Pancreas (tissue), 10 donors: ENCODE measurements at regions not wholly inside any gene's neighbourhood (a gene's known extent, or its start where the extent isn't known, plus 50 kb on each side); places are given as distances from the start of the nearest gene placed in this dataset.
A peak's percentile ranks its signal among the peaks of the same experiment; 100 is the strongest.
"Not testable (repeated sequence)": the region's sequence is repeated elsewhere in the genome, so short reads cannot be mapped to it uniquely, and the experiment has no call there.

Source experiments
- ATAC-seq, 4 donors: fragments of 200-7000 bp; cut with Tn5 transposase; one replicate each; pipeline versions ENCODE4 v1.8.0 to v1.9.1; 2020; ENCODE audit warnings: mild to moderate bottlenecking in 4 of 4, moderate library complexity in 4 of 4
- DNase-seq, 6 donors: peaks; one replicate each; pipeline ENCODE4 v3.0.0-alpha.2; 2020
- FAIRE-seq: peaks from 2 replicates; lab custom pipeline; 2012; peaks lifted over from hg19 to GRCh38; lab: Jason Lieb, UNC
- H3K27ac ChIP-seq, 4 donors: fragments of 200-600 bp; sonication (generic); 1 replicate in 3 of 4; 2 replicates in 1 of 4; pipeline versions ENCODE4 v1.5.0 to v1.8.0; 2020
- H3K27me3 ChIP-seq, 4 donors: fragments of 200-600 bp; one replicate each; pipeline ENCODE4 v1.8.0; 2021
- H3K36me3 ChIP-seq, 3 donors: fragments of 200-600 bp; sonication (generic) in 1 of 3; one replicate each; pipeline versions ENCODE4 v1.5.0 to v1.8.0; 2020 to 2021
- H3K4me1 ChIP-seq, 3 donors: fragments of 200-600 bp; one replicate each; pipeline ENCODE4 v1.8.0; 2021
- H3K4me3 ChIP-seq, 4 donors: fragments of 200-600 bp; sonication (generic) in 2 of 4; one replicate each; pipeline versions ENCODE4 v1.5.0 to v1.8.0; 2020 to 2021
- H3K9me3 ChIP-seq, 4 donors: fragments of 200-600 bp; one replicate each; pipeline ENCODE4 v1.8.0; 2021
- CTCF ChIP-seq, 4 donors: fragments of 200-600 bp; sonication (generic) in 3 of 4; IDR thresholded peaks; one replicate each; pipeline versions ENCODE4 v1.5.0 to v1.8.0; 2021; ENCODE audit warnings: antibody characterized with exemption in 4 of 4
- WGBS, 2 donors: extraction: QIAGEN DNeasy Blood & Tissue Kit; methylation state at CpG; one replicate each; pipeline ENCODE4 v1.1.7; 2013; 5-methylcytosine and 5-hydroxymethylcytosine counted together
- intact Hi-C, 3 donors: fragments of 100-400 bp; cut with DNase I; formaldehyde crosslinking; loops; one replicate each; pipeline versions ENCODE4 v1.11.1 to v1.14.2; 2022
- donor health status: healthy with polysubstance abuse.
- donor health status: DM: no; HTN: no; CAD: no; lungs with moderate emphysema.
- donor health status: DM: no; HTN: no; CAD: no.
- donor health status: control.
- donor health status: control.
- donor health status: Bipolar disorder and iron deficiency.
- donor health status: DM: yes; HTN: yes; CAD: no.
- donor health status: DM: no; HTN: no; CAD: no.
- donor health status: DM: no; HTN: no; CAD: no.
- donor health status: DM: yes; HTN: yes; CAD: no.

- Histone ChIP-seq H3K36me3 (no peaks in the 10 kb centered on the region), H3K4me1 (no peaks in the 10 kb centered on the region), H3K4me3 (no peak overlapping the region), H3K27ac (no peak overlapping the region), H3K9me3 (peaks cover 0 to 3% (median 0%) of the 10 kb centered on the region in 4 donors), H3K27me3 (no peaks in the 10 kb centered on the region)
- no peak for FAIRE-seq
- TF ChIP-seq CTCF (IDR thresholded peaks at IDR 0.05), result no peak
- DNase-seq, result no peak
- 69 to 81% methylated on average over 5 of the region's 5 CpGs for WGBS, 2 donors
- ATAC-seq, result no peak
- intact Hi-C loops, result no loop called here
These were observed 184.5 kb downstream of the CDH19 start for GRCh38 chr18:66419400-66419799.

GRCh38 chr18:66410692-66411091, 193.2 kb downstream of the CDH19 start:
- H3K27ac ChIP-seq, result no peak overlapping the region
- no peak for ATAC-seq
- no peak for FAIRE-seq
- TF ChIP-seq CTCF (IDR thresholded peaks at IDR 0.05), result no peak
- no peak for DNase-seq
- H3K9me3 ChIP-seq, result no peaks in the 10 kb centered on the region
- no peaks in the 10 kb centered on the region for H3K27me3 ChIP-seq
- WGBS, 2 donors, result 45 to 55% methylated on average over 3 of the region's 3 CpGs
- intact Hi-C loops, result no loop called here
- no peaks in the 10 kb centered on the region for H3K4me1 ChIP-seq
- no peak overlapping the region for H3K4me3 ChIP-seq
- H3K36me3 ChIP-seq, result no peaks in the 10 kb centered on the region

- no peak for TF ChIP-seq CTCF (IDR thresholded peaks at IDR 0.05)
- Histone ChIP-seq H3K36me3 (no peaks in the 10 kb centered on the region), H3K9me3 (no peaks in the 10 kb centered on the region), H3K27me3 (no peaks in the 10 kb centered on the region), H3K4me1 (no peaks in the 10 kb centered on the region), H3K27ac (no peak overlapping the region), H3K4me3 (no peak overlapping the region)
- ATAC-seq, result no peak
- intact Hi-C loops, result no loop called here
- FAIRE-seq, result no peak
- DNase-seq, result peak in 2 of 6 donors; percentile 14 to 40
- whole genome bisulfite sequencing, 2 donors, result 89 to 91% methylated on average over 18 to 30 of the region's 30 CpGs
These were observed 208.1 kb downstream of the CDH19 start for GRCh38 chr18:66395671-66396218.

GRCh38 chr18:66393463-66393862, 210.4 kb downstream of the CDH19 start:
- ATAC-seq, result no peak
- DNase-seq, result no peak
- Histone ChIP-seq H3K4me3 (no peak overlapping the region), H3K27ac (no peak overlapping the region), H3K9me3 (no peaks in the 10 kb centered on the region), H3K36me3 (no peaks in the 10 kb centered on the region), H3K27me3 (no peaks in the 10 kb centered on the region), H3K4me1 (no peaks in the 10 kb centered on the region)
- no peak for TF ChIP-seq CTCF (IDR thresholded peaks at IDR 0.05)
- intact Hi-C loops, result no loop called here
- WGBS, 2 donors, result 51 to 69% methylated on average over 1 of the region's 1 CpG
- no peak for FAIRE-seq

- 47 to 69% methylated on average over 2 of the region's 2 CpGs for WGBS, 2 donors
- no peak for DNase-seq
These were observed 226.6 kb downstream of the CDH19 start for GRCh38 chr18:66377291-66377690.

GRCh38 chr18:66375391-66375790, 228.5 kb downstream of the CDH19 start:
- not testable (repeated sequence) for H3K4me3 ChIP-seq, ATAC-seq, H3K4me1 ChIP-seq, H3K27ac ChIP-seq, DNase-seq, H3K27me3 ChIP-seq, FAIRE-seq, H3K9me3 ChIP-seq, H3K36me3 ChIP-seq
- 37 to 40% methylated on average over 2 of the region's 2 CpGs for WGBS, 2 donors
- intact Hi-C loops, result loop anchor here in 1 of 3 donors (10.0 kb wide), 1 partner anchor 71 kb away; no protein-coding TSS in a partner anchor

More at GRCh38 chr18:66377291-66377690, 226.6 kb downstream of the CDH19 start:
- no peak overlapping the region for H3K27ac ChIP-seq
- intact Hi-C loops, result loop anchor here in 1 of 3 donors (10.0 kb wide), 1 partner anchor 72 kb away; no protein-coding TSS in a partner anchor
- H3K9me3 ChIP-seq, result no peaks in the 10 kb centered on the region
- ATAC-seq (no peak), FAIRE-seq (no peak)
- no peaks in the 10 kb centered on the region for H3K4me1 ChIP-seq
- H3K27me3 ChIP-seq, result no peaks in the 10 kb centered on the region
- no peak for TF ChIP-seq CTCF (IDR thresholded peaks at IDR 0.05)
- no peaks in the 10 kb centered on the region for H3K36me3 ChIP-seq
- H3K4me3 ChIP-seq, result no peak overlapping the region
